Ascending aorta (tissue), 2 donors: ENCODE measurements at regions not wholly inside any gene's neighbourhood (a gene's known extent, or its start where the extent isn't known, plus 50 kb on each side); places are given as distances from the start of the nearest gene placed in this dataset.
"Not testable (repeated sequence)": the region's sequence is repeated elsewhere in the genome, so short reads cannot be mapped to it uniquely, and the experiment has no call there.

Experiments
- DNase-seq, 2 donors: peaks; one replicate each; pipeline ENCODE4 v3.0.0-alpha.2; 2019; ENCODE audit warnings: low spot score in 2 of 2
- H3K27ac ChIP-seq, 2 donors: fragments of 200-600 bp; sonication (generic); one replicate each; pipeline ENCODE4 v1.5.1; 2016 to 2017; ENCODE audit warnings: mild to moderate bottlenecking in 1 of 2
- H3K27me3 ChIP-seq: fragments of 200-600 bp; sonication (generic); one replicate; pipeline ENCODE4 v1.5.1; 2017
- H3K36me3 ChIP-seq, 2 donors: fragments of 200-600 bp; sonication (generic); one replicate each; pipeline ENCODE4 v1.5.1; 2016
- H3K4me1 ChIP-seq, 2 donors: fragments of 200-600 bp; sonication (generic); one replicate each; pipeline ENCODE4 v1.5.1; 2016 to 2017; ENCODE audit warnings: mild to moderate bottlenecking in 1 of 2
- H3K4me3 ChIP-seq, 2 donors: fragments of 200-600 bp; sonication (generic); one replicate each; pipeline ENCODE4 v1.5.1; 2016 to 2017; ENCODE audit warnings: mild to moderate bottlenecking in 1 of 2
- H3K9me3 ChIP-seq, 2 donors: fragments of 200-600 bp; sonication (generic); one replicate each; pipeline ENCODE4 v1.5.1; 2016
- CTCF ChIP-seq, 3 experiments: fragments of 200-600 bp in 2 of 3; fragments of 450-650 bp in 1 of 3; sonication (generic) in 2 of 3; IDR thresholded peaks; one replicate each; pipeline ENCODE4 v1.5.1; 2016 to 2019; ENCODE audit warnings: antibody characterized with exemption in 3 of 3, mild to moderate bottlenecking in 1 of 3, moderate library complexity in 1 of 3
- intact Hi-C: fragments of 100-400 bp; cut with DNase I; formaldehyde crosslinking; loops from one replicate; pipeline ENCODE4 v1.15.1; 2023

- Histone ChIP-seq H3K4me1 (no peaks in the 10 kb centered on the region), H3K27ac (no peak overlapping the region), H3K4me3 (no peak overlapping the region), H3K36me3 (no peaks in the 10 kb centered on the region), H3K27me3 (no peaks in the 10 kb centered on the region), H3K9me3 (no peaks in the 10 kb centered on the region)
- intact Hi-C loops = no loop called here
- no peak for TF ChIP-seq CTCF (IDR thresholded peaks at IDR 0.05)
- DNase-seq = no peak
Observed at GRCh38 chr7:14995774-14996173, 93.2 kb upstream of the DGKB start.

GRCh38 chr7:14988941-14989340 lies 86.4 kb upstream of the DGKB start:
- intact Hi-C loops = no loop called here
- no peak for TF ChIP-seq CTCF (IDR thresholded peaks at IDR 0.05)
- Histone ChIP-seq H3K27me3 (no peaks in the 10 kb centered on the region), H3K4me3 (no peak overlapping the region), H3K4me1 (no peaks in the 10 kb centered on the region), H3K27ac (no peak overlapping the region), H3K36me3 (no peaks in the 10 kb centered on the region), H3K9me3 (no peaks in the 10 kb centered on the region)
- no peak for DNase-seq

GRCh38 chr7:14978687-14979086 lies 76.1 kb upstream of the DGKB start:
- H3K36me3 ChIP-seq = no peaks in the 10 kb centered on the region

GRCh38 chr7:14974688-14975087 lies 72.1 kb upstream of the DGKB start:
- H3K4me3 ChIP-seq = no peak overlapping the region
- no peak for DNase-seq
- no peaks in the 10 kb centered on the region for H3K36me3 ChIP-seq
- no peaks in the 10 kb centered on the region for H3K9me3 ChIP-seq
- H3K27me3 ChIP-seq = no peaks in the 10 kb centered on the region
- TF ChIP-seq CTCF (IDR thresholded peaks at IDR 0.05) = no peak
- intact Hi-C loops = no loop called here
- H3K4me1 ChIP-seq = no peaks in the 10 kb centered on the region
- no peak overlapping the region for H3K27ac ChIP-seq

More at GRCh38 chr7:14978687-14979086, 76.1 kb upstream of the DGKB start:
- DNase-seq = no peak
- no peaks in the 10 kb centered on the region for H3K9me3 ChIP-seq
- TF ChIP-seq CTCF (IDR thresholded peaks at IDR 0.05) = no peak
- H3K4me1 ChIP-seq = no peaks in the 10 kb centered on the region
- no peak overlapping the region for H3K4me3 ChIP-seq
- intact Hi-C loops = no loop called here
- no peaks in the 10 kb centered on the region for H3K27me3 ChIP-seq
- no peak overlapping the region for H3K27ac ChIP-seq

- no peaks in the 10 kb centered on the region for H3K9me3 ChIP-seq
- H3K4me1 ChIP-seq = no peaks in the 10 kb centered on the region
- no peaks in the 10 kb centered on the region for H3K36me3 ChIP-seq
- no peaks in the 10 kb centered on the region for H3K27me3 ChIP-seq
- no peak overlapping the region for H3K4me3 ChIP-seq
- no peak for TF ChIP-seq CTCF (IDR thresholded peaks at IDR 0.05)
- no peak overlapping the region for H3K27ac ChIP-seq
- intact Hi-C loops = no loop called here
- no peak for DNase-seq
Observed at GRCh38 chr7:14973712-14974428, 71.3 kb upstream of the DGKB start.

- H3K9me3 ChIP-seq, intact Hi-C loops, DNase-seq, H3K4me3 ChIP-seq, H3K4me1 ChIP-seq, H3K27me3 ChIP-seq, H3K27ac ChIP-seq, H3K36me3 ChIP-seq: not testable (repeated sequence)
Observed at GRCh38 chr7:14971678-14972077, 69.1 kb upstream of the DGKB start.

GRCh38 chr7:14967376-14967775 lies 64.8 kb upstream of the DGKB start:
- H3K4me1 ChIP-seq, H3K36me3 ChIP-seq, DNase-seq, H3K27ac ChIP-seq, H3K9me3 ChIP-seq, intact Hi-C loops, H3K27me3 ChIP-seq, H3K4me3 ChIP-seq: not testable (repeated sequence)
